ENCODE measurements at regions not wholly inside any gene's neighbourhood (a gene's known extent, or its start where the extent isn't known, plus 50 kb on each side); places are given as distances from the start of the nearest gene placed in this dataset.

DNA sequence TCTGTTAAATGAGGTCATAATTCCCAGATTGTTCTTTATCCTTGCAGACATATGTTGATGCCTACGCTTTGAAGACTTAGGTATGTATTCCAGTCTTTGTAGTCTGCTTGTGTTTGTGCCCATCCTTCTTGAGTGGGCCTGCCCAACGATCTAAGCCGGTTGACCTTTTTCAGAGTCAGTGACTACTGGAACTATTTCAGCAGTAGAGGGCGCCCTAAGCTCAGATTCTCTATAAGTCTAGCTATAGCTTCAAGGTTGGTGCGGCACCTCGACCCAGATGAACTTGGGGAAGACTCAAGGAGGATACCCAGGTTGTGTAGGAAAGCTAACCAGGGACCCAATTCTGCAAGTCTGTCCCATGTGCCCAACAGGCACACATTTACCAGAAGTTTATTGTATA is 228.8 kb upstream of the PPP2R3A start:
- DNase-seq (ENCODE audit: low read depth, low spot score), result peak; percentile 59

DNA sequence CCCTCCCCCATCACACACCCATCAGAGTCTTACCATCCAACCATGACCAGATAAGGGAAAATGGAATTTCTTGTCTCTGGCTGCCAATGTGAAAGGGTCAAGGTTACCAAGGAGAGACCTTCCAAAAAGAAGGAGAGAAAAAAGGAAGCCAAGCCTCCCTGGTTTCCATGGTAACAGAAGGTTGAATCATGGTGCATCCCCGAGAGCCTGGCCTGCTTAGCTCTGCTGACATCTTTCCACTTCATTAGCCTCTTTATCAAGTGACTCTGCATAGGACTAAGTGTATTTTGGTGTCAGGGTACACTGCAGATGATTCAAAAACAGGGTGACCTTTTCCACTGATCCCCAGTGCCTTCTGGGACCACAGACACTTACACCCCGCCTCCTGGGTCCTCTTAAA is 225.7 kb upstream of the PPP2R3A start:
- DNase-seq (ENCODE audit: low read depth, low spot score), result no peak

DNA sequence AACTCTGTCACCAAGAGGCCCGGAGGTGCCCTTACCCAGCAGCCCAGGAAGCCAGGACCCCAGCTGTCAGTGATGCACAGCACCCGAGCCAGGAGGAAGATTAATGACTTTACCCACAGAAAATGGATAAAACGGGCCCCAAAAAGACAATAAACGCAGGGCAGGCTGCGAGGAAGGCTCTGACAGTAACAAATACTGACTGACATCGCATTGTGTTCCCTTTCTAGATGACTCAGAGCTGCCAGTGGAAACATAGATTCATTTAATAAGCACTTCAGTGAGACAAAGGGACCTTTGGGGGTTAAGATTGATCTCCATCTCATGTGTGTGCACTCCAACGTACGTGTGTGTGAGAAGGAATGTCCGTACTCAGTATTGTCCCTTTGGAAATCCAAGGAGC is 225.3 kb upstream of the PPP2R3A start:
- DNase-seq (ENCODE audit: low read depth, low spot score), result no peak

DNA sequence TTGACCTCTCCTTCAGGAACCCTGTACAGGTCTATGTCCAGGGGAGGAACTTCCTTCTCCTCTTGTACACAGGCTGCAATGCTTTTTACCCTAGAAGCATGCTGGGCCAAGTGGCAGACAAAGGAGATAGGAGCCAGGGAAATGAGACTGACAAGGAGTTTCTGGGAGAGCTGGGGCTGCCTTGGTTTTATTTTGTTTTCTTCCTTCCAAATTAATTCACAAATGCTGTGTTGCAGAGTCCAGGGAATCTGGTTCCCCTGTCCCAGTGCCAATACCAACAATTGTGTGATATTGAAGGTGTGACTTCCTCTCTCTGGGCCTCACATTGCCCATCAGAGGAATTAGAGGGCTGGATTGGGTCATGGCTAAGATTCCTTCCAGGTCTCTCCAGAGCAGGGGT is 224.8 kb upstream of the PPP2R3A start:
- no peak for DNase-seq (ENCODE audit: low read depth, low spot score)

DNA sequence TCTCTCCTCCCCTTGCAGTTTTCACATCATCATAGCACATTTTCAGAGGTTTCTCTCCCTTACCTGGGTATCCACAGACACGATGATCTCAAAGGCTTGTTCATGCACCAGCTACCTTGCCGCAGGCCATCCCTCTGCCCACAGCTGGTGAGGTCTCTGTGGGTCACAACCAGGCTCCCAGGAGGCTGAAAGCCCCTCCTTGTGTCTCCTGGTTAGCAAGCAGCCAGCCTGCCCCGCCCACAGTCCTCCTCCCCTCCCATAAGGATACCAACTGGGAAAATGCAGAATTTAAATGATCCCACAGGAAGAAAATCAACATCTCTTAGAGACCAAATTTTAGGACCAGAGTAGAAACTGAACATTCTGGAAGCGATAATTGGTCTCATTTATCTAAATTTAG is 213.5 kb upstream of the PPP2R3A start:
- no peak for DNase-seq (ENCODE audit: low read depth, low spot score)

DNA sequence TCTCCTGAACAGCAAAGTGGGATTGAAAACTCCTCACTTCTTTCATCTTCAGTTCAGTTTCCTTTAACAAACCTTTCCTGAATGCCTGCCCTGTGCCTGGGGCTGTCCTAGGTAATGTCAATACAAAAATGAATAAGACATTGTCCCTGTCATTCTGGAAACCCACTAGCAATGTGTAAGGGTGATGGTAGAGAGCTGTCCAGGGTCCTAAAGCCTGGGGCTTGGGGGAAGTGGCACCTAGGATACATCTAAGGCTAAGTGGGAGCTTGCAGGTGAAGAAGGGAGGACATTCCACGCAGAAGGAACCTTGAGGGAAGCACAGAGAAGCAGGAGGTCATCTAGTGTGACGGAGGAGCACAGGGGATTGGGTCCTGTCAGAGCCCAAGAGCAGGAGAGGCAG is 212.7 kb upstream of the PPP2R3A start:
- DNase-seq (ENCODE audit: low read depth, low spot score), result peak; percentile 19

DNA sequence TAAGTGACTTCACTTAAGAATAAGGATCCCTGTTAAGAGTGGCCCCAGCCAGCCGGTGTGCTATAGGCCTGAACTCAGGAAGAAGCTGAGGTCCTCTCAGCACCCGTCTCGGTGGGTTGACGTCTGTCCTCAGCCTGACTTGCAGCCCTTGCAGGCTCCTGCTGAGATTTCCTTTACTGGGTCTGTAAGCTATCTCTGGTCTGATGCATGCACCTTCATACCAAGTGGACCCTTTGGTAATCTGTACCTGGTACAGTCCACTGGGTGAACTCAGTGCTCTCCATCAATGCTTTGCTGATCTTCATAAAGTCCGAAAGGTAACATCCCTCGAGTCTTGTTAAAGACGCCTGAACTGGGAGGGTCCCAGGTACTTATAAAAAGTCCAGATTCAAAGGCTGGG is 212.0 kb upstream of the PPP2R3A start:
- DNase-seq (ENCODE audit: low read depth, low spot score), result no peak

DNA sequence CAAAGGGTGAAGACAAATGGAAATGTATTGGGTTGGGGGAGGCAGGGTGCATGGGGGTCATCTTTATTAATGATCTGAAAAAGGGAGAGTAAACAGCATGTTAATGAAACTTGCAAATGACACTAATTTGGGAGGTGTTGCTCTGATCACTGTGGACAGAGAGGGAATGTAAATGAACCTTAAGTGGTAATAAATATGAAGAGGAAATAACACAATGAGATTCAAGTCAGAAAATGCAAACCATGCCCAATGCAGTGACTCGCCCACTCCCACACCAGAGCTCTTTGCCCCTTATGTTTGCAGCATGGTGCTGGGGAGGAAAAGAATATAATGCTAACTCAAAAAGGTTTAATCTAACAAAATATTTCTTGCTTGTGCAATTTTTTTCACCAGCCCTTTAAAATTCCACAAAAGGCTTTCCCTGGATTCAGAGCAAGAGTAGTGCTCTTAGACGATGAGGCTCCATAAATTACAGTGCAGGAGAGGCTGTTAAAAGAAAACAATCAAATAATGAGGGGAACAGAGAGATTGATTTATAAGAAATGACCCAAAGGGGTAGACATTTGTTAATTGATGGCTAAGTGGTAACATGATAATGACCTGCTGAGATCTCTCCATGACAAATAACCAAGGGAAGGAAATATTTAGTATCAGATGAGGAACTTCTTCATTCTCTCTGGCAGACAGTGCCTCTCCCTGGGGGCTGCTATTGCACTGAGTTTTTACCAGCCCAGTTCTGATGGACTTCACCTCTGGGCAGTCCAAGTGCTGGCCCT is 210.0 kb upstream of the PPP2R3A start:
- no peak for DNase-seq (ENCODE audit: low read depth, low spot score)

DNA sequence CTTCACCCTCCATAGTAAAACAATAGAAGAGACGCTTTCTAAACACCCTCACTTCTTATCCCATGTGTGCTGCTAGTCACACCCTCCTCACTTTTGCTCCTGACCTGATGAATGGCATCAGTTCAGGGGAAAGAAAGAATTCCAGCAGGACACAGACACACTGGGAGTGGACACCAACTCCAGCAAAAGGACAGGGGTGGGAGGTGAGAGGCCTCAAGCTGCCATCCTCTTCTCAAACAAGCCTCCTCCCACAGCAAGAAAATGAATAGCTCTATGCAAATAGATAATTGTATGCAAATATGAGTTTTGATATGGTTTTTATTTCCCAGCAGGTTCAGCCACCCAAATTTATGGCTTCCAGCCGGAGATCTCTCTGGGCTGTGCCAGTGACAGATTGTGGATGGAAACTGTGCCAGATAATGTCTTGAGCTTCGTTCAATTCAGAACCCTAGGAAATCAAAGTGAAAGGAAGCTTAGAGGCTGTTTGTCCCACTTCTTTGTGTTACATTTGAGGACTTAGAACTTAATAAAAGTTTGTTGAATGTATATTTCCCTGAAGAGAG is 209.3 kb upstream of the PPP2R3A start:
- no peak for DNase-seq (ENCODE audit: low read depth, low spot score)

DNA sequence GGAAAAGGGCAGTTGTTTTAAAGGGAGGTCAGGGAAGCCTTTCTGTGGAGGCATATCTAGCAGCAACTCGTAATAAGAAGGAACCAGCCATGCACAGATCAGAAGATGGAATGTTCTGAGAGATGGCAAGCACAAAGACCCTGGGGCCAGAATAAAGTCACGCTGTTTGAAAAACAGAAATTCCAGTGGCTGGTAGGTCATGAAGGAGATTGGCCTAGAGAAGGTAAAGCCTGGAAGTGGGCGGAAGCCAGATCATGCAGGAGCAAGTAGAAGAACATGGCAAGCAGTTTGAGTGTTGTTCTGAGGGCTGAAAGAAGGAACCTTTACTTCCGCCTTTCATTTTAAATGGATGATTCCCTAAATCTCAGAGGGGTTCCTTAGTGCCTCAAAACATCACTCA is 208.1 kb upstream of the PPP2R3A start:
- peak; percentile 8 for DNase-seq (ENCODE audit: low read depth, low spot score)

DNA sequence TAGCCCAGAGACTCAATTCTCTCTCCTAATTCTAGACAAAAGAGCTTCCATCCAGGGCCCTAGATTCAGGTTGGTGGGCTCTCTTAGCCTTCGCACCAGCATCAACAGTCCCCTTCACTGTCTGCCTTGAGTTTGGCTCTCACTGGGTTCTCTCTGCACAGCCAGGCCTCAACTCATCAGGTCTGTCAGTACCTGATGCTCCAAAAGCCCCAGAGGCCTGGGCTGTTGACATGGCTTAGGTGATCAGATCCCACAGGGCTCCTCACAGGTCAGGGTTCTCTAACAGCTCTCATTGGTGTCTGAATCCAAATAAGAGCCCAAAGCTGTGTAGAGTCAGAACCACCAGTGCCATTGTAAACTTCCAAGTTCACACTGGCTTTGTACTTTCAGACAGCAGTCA is 206.6 kb upstream of the PPP2R3A start:
- no peak for DNase-seq (ENCODE audit: low read depth, low spot score)

DNA sequence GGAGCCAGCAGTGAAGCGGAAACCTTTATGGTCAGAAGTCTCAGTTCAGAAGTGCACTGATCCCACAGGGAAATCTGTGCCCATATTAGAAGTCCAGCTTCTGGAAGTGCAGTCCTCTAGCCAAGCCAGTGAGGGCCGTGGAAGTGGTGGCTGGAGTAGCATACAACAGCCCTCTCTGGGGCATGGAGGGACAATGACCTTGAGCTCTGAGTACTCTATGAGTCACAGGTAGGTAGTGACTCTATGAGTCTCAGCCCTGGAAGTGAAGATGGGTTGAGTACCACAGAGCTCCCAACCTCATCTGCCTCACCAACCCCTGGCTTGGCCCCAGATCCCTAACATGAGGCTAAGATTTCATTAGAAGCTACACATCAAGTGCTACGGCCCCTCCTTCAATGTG is 205.9 kb upstream of the PPP2R3A start:
- no peak for DNase-seq (ENCODE audit: low read depth, low spot score)

DNA sequence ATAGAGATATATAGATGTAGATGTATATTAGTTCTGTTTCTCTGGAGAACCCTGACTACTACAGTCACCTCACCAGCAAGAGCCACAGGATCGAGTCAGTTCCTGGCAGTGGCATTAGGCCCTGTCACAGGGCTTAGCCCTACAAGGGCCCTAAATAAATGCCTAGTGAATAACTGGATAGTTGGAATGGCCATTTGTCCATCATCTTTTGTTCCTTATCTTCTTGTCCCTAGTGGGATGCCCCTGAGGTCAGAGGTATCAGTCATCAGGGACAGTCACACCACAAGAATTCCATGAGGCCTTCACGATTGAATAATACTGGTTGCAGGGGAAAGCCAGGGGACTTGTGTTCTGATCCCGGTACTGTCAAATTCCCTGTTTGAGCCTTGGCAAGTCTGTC is 204.9 kb upstream of the PPP2R3A start:
- no peak for DNase-seq (ENCODE audit: low read depth, low spot score)

DNA sequence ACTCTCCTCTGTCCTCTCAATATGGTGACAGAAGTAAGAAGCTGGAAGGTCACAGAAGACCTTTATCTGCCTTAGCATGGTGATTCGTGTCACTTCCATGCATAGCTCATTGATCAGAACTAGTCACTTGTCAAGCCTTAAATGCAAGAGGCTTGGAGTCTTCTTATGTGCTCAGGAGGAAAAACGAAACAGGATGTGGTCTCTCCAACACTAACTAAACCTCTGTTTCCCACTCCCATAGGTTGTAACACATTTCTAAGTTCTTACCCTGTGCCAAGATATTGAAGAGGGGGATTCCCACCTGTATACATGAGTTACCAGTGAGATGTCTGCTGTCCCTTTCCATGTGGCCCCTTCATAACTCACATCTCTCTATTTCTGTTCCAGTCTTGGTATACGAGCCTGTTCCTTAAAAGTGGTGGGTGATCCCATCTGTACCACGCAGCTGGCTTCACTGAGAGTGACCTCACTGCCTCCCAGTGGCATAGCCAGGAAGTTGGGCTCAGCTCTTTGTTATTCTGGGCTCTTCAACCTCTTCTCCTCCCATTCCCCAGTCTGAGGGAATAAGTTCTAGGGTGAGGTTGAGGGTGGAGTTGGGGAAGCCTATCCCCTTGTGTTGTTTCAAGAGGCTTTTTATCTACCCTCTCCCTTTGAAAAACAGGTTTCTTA is 203.2 kb upstream of the PPP2R3A start:
- peak; percentile 20 for DNase-seq (ENCODE audit: low read depth, low spot score)

DNA sequence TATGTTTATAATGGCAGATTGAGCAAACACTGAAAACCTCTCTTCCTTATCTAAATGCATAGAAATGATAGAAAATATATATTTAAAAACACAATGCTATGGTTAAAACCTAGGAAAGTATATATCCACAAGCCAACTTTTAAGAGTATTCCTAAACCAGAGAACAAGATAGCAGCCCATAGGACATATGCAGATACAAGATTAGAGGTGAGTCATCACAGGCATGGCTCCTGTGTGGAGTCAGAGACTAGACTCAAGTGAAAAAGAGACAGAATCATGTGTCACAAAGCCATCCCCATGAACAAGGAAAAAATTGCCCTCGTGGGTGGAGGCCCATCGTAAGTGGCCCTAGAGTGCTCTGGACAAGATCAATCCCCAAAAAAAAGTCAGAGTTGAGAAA is 199.4 kb upstream of the PPP2R3A start:
- DNase-seq (ENCODE audit: low read depth, low spot score), result no peak

DNA sequence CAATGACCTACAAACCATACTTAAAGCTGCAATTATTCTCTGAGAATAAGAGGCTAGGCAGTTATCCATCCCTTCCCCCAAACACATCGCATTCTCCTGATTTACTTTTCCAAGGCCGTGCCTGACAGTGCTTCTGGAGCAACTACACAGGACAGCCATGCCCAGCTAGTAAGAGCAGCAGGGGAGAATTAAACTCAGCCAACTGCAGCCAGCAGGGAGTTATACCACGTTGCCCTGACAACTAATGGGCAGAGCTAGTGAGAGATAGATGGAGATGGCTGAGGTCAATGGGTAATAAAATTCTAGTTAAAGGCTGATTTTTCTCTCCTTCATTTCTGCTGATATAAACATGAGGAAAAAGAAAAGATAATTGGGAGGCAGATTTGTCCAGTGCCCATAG is 193.8 kb upstream of the PPP2R3A start:
- no peak for DNase-seq (ENCODE audit: low read depth, low spot score)

DNA sequence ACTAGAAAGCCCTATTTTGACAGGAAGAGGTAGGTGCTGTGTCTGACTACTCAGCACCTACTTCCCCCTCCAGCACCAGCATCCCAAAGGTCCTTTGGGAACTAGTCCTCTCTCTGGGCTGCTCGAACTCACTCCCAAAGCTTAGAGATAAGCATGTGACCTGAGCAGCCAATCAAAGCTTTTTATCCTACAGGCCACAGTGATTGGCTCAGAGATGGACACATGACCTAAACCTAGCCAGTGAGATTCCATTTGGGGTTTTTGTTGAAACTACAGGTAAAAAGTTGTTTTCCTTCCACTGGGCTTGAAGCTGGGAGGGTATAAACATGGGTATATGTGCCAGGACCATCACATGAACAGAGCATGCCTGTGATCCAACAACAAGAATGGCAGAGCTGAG is 186.5 kb upstream of the PPP2R3A start:
- no peak for DNase-seq (ENCODE audit: low read depth, low spot score)

DNA sequence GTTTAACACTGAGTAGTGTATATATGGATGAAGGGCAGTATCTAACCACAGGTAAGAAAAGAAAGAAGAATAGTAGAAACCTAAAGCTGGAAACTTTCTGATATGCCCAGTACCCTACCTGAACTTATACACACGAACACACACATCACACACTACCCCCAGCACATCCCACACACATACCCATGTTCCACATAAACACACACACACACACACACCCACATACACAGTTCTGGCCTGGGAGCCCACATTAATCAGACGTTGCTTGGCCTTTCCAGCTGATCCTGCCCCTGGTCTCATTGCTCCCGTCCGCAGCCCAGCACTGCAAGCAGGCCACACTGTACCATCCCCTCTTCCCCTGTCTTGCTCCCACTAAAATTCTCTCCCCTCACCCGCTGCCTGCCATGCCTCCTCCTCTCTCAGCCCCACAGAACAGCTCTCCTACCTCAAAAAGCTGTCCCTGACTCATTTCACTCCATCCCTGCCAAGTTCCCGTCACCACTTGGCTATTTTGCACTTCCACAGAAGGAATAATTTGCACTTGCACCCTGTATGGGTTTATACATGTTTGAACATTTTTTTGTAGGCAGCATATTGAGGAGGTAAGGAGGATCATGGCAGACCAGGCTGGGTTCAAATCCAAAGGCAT is 185.8 kb upstream of the PPP2R3A start:
- DNase-seq (ENCODE audit: low read depth, low spot score), result no peak

DNA sequence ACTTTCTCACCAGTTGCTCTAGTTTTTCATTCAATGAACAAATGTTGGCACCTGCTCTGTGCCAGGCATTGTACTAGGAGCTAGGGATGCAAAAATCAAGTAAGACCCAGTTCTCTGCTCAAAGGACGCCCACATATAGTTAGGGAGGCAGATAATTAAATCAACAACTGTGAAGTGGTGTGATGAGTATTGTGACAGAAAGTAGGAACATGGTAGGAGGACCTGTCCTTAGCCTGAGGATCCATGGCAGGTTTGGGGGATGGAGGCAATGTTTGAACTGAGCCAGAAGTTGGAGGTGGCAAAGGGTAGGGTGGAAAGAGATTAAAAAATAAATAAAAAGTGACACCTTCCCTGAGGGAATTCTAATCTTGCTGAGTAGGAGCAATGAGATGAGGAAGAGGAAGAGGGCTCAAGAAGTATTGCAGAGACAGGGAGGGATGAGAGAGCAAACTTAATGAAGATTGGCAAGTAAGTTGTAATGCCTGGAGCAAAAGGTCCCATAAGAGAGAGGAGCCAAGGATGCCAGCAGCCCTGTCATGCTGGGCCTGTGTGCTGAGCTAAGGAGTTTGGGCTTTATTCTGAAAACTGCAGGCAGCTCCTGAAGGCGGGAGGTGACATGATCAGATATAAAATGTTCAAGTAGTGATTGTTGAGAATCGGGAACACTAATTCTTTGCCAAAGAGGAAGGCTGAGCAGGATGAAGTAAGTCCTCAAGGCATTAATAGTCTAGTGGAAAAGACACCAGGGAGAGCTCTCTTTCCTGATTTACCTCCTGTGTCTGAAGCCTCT is 184.3 kb upstream of the PPP2R3A start:
- no peak for DNase-seq (ENCODE audit: low read depth, low spot score)

DNA sequence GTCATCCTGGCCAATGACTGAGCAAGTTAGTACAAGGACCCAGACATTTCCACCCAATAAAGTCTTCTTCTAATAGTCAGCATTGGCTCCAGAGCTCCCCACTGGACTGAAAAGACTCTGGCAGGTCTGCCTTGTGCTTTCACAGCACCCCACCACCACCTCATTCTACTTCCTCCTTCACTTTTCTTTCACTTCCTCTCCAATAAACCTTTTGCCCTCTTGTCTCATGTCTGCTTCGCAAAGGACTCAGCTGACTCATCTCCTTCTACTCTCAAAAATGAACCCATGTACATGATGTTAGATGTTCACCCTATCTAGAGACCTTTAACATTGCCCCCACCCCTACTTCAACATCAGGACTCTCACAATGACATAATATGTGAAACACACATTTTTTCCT is 181.0 kb upstream of the PPP2R3A start:
- DNase-seq (ENCODE audit: low read depth, low spot score), result no peak

DNA sequence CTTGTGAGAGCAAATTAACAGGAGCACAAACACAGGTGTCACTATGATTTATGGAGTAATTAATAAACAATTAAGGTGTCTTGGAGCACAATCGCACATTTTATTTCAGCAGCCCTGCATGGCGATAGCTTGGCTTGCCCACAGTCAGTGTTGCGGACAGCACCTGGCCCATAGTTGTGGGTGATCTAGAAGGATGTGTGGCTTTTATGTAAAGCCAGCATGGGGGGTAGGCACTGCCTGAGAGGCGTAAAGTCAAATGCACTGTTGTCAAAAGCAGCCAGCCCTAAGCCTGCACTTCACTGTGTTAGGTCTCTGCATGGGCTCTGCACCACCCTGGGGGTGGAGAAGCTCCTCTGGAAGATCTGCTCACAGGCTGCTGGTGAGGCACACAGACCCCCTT is 177.4 kb upstream of the PPP2R3A start:
- no peak for DNase-seq (ENCODE audit: low read depth, low spot score)

DNA sequence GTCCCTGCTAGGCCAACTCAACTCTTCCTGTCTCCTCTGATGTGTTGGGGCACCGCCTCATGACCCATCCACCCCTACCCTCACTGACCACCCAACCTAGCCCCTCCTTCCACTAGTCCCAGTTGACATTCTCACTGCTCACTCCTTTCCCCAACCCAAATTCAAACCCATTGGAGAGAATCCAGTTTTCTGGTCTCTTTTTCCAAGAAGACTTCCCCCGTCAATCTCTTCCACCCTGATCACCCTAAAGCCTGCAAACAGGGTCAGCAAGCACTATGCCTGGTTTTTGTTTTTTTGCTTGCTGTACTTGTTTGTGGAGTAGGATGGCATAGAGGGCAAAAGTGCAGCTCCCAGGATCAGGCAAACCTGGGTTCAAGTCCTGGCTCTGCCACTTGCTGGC is 176.6 kb upstream of the PPP2R3A start:
- DNase-seq (ENCODE audit: low read depth, low spot score), result no peak
